Heart left ventricle (tissue), 13 donors: ENCODE measurements at regions not wholly inside any gene's neighbourhood (a gene's known extent, or its start where the extent isn't known, plus 50 kb on each side); places are given as distances from the start of the nearest gene placed in this dataset.

ENCODE experiments used
- CTCF ChIP-seq, 12 donors: fragments of 200-600 bp; sonication (generic) in 4 of 12; IDR thresholded peaks; one replicate each; pipeline versions ENCODE4 v1.5.0 to v1.8.0; 2018 to 2022; ENCODE audit warnings: antibody characterized with exemption in 12 of 12, mild to moderate bottlenecking in 5 of 12
- POLR2A ChIP-seq, 2 donors: fragments of 450-650 bp; IDR thresholded peaks; one replicate each; pipeline ENCODE4 v1.6.1; 2017; ENCODE audit warnings: antibody characterized with exemption in 2 of 2, mild to moderate bottlenecking in 2 of 2, moderate library complexity in 2 of 2
- donor health status: ischemic (EF 13 %, LVEDD 7.1; RV severe dilation, severe dysfunction).
- donor health status: DM: no; HTN: yes; CAD: no.
- donor health status: DM: no; HTN: no; CAD: no.
- donor health status: ischemic (EF 25% LVEDD 6.9; RV normal size, moderate dysfunction).
- donor health status: ischemic (EF 25% LVEDD 5.7; RV mildly dilated, moderate dysfunction).
- donor health status: ischemic (EF 35%, LVEDD 5.7; RV mildly dilated, moderate dysfunction).
- donor health status: nonischemic (EF 11% LVEDD 7.7; RV severe dilation, severe dysfunction).
- donor health status: DM: yes; HTN: yes; CAD: no.
- donor health status: PGD.
- donor health status: ischemic (EF 29% LVEDD 5.4; RV normal size, mild dysfunction).
- donor health status: nonischemic (EF 23%, LVEDD 6.1; RV moderate dilation, normal function).

- no peak for TF ChIP-seq CTCF (IDR thresholded peaks at IDR 0.05)
- no peak for TF ChIP-seq POLR2A (IDR thresholded peaks at IDR 0.05)
Observed at GRCh38 chr12:42892702-42893551, 303.4 kb upstream of the PRICKLE1 start.
